Natural killer cell treated with Interleukin-12 subunit alpha and Interleukin-12 subunit beta and Interleukin-15 and Interleukin-18, amount 100 ng/mL, for 72 hours (primary cell): ENCODE measurements at regions not wholly inside any gene's neighbourhood (a gene's known extent, or its start where the extent isn't known, plus 50 kb on each side); places are given as distances from the start of the nearest gene placed in this dataset.

Source experiments
- ATAC-seq, 2 donors: fragments of 150-1000 bp; cut with Tn5 transposase in 1 of 2; sonication (Bioruptor Pico), chemical (Tn5 transposase) in 1 of 2; 2 replicates each; pipeline ENCODE4 v1.10.0; 2021
- DNase-seq: peaks from one replicate; pipeline ENCODE4 v3.0.0; 2022; ENCODE audit warnings: low spot score
- H3K27ac Mint-ChIP-seq, 2 donors: 1 replicate in 1 of 2; 2 replicates in 1 of 2; pipeline ENCODE4 v1.8.0; 2022; ENCODE audit warnings: mixed read lengths in 2 of 2, mild to moderate bottlenecking in 1 of 2, moderate library complexity in 1 of 2
- H3K27me3 Mint-ChIP-seq, 2 donors: 1 replicate in 1 of 2; 2 replicates in 1 of 2; pipeline ENCODE4 v1.8.0; 2022; ENCODE audit warnings: mixed read lengths in 2 of 2
- H3K36me3 Mint-ChIP-seq: one replicate; pipeline ENCODE4 v1.8.0; 2022; ENCODE audit warnings: mixed read lengths
- H3K4me1 Mint-ChIP-seq, 2 donors: 1 replicate in 1 of 2; 2 replicates in 1 of 2; pipeline ENCODE4 v1.8.0; 2022; ENCODE audit warnings: low read depth in 2 of 2, mixed read lengths in 2 of 2, mild to moderate bottlenecking in 1 of 2
- H3K4me3 Mint-ChIP-seq: one replicate; pipeline ENCODE4 v1.8.0; 2022; ENCODE audit warnings: mixed read lengths
- H3K9me3 Mint-ChIP-seq: 2 replicates; pipeline ENCODE4 v1.8.0; 2022; ENCODE audit warnings: mixed read lengths

DNA sequence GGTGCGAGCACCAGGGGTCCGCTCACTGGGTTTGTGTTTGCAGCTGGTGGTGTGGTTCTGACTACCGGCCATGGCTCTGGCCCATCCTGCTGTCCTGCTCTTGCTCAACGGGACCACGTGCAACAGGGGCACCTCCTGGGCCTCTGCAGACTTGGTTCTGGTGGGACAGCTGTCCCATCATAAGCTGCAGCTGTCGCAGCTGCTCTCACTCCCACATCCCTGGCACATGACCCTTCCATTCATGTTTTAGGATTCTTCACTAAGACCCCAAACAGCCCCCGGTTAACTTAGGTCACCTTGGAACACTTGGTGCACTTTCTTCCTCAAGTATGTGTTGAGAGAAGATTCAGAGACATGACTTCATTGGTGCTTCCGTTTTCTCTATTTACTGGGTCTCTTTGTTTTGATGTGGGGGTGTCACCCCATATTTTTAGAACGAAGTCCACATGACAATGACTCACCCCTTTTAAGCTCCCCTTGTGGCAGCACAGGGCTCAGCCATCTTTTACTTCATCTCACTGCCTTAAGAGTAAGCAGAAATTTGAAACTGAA is 68.4 kb upstream of the ARHGEF7 start:
- H3K27ac Mint-ChIP-seq: no peak overlapping the region
- DNase-seq (no peak), ATAC-seq (no peak)
- peaks cover 14 to 15% of the 10 kb centered on the region in 2 donors for H3K27me3 Mint-ChIP-seq
- no peaks in the 10 kb centered on the region for H3K36me3 Mint-ChIP-seq
- peaks cover 0 to 8% of the 10 kb centered on the region in 2 donors for H3K4me1 Mint-ChIP-seq
- H3K9me3 Mint-ChIP-seq: no peaks in the 10 kb centered on the region
- H3K4me3 Mint-ChIP-seq: no peak overlapping the region

DNA sequence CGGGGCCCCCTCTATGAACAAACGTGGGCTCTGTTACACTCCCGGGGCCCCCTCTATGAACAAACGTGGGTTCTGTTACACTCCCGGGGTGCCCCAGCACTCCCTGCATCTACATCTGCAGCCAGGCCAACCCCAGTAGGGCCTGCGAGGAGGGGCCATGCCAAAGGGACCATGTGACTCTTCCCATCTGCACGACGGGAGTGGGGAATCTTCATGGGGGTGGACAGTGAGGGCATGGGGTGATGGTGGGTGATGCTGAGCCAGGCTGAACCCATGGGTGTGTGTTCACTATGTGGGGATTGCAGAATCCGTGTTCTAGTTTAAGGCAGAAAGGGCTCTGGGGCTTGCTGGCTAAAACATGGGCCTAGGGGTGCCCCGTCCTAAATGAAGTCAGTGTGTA is 69.9 kb upstream of the ARHGEF7 start:
- ATAC-seq: no peak
- Mint-ChIP-seq H3K27me3 (peaks cover 10 to 17% of the 10 kb centered on the region in 2 donors), H3K9me3 (no peaks in the 10 kb centered on the region), H3K4me1 (peaks cover 0 to 8% of the 10 kb centered on the region in 2 donors), H3K36me3 (no peaks in the 10 kb centered on the region), H3K4me3 (no peak overlapping the region), H3K27ac (no peak overlapping the region)
- DNase-seq: no peak

DNA sequence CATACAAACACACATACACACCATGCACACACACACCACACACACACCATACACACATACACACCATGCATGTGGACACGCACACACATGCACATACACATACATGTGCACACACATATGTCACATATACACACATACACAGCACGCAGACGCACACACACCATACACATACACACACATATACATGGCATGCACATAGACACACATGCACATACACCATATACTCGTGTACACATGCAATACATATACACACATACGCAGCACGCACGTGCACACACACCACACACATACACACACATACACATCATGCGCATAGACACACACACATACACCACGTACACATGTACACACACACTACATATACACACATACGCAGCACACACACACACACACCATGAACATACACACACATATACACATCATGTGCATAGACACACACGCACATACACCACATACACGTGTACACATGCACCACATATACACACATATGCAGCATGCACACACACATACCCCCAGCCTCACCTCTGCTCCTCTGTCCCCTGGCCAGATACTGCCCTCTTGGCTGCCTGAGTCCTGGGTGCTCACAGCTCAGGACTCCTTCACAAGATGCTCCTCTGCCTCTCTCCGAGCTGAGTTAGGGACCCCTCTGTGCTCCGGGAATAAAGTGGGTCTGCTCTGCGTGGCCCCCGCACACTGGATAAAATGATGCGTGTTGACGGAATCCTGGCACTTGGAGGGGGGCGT is 70.9 kb upstream of the ARHGEF7 start:
- Mint-ChIP-seq H3K9me3 (no peaks in the 10 kb centered on the region), H3K27me3 (peaks cover 14 to 24% of the 10 kb centered on the region in 2 donors), H3K27ac (no peak overlapping the region), H3K4me1 (peaks cover 0 to 8% of the 10 kb centered on the region in 2 donors), H3K4me3 (no peak overlapping the region), H3K36me3 (no peaks in the 10 kb centered on the region)
- DNase-seq: no peak
- peak in 1 of 2 donors; percentile 17 for ATAC-seq

DNA sequence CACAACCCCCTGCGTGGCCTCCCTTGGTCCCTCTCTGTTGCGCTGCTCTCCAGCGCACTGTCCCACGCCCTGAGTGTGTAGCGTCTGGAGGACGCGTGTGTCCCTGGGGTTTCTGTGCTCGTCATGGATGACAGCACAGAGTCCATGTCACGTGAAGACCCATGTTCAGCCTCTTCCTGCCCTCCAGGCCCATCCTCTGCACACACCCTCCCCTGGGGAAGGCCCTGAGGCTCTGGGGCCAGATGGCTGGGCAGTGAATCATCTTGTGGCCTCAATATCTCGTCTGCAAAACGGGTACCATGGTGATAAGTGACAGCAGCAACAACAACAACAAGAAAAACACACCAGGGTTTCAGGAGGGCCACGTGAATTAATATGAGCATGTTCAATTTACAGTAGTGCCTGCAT is 71.5 kb upstream of the ARHGEF7 start:
- no peak overlapping the region for H3K27ac Mint-ChIP-seq
- DNase-seq (no peak), ATAC-seq (peak in 1 of 2 donors; percentile 28)
- H3K4me3 Mint-ChIP-seq: no peak overlapping the region
- H3K27me3 Mint-ChIP-seq: peaks cover 14 to 24% of the 10 kb centered on the region in 2 donors
- peaks cover 0 to 8% of the 10 kb centered on the region in 2 donors for H3K4me1 Mint-ChIP-seq
- H3K9me3 Mint-ChIP-seq: no peaks in the 10 kb centered on the region
- no peaks in the 10 kb centered on the region for H3K36me3 Mint-ChIP-seq

DNA sequence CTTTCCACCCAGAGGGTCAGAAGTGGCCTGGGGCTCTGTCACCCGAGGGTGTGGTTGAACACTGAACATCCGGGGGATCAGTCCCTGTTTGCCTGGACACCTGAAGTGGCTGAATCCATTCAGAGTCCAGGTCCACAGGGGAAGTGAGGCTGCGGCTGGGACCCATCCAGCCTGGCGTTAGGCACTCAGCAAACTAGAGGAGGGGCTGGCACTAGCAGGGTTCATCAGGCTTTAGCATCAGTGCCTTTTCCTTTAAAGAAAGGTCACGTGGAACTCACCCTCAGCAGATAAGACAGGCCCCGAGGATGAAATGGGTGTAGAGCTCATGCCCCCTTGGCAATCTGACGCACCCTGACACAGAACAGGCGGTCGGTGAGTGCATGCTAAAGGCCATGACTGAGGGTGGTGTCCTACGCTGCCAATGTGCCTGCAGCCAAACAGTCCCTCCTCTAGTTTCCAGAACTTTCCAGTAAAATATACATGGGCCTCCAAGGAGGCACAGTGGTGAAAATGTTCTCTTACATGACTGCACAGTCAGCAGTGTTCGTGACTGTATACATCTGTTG is 72.4 kb upstream of the ARHGEF7 start:
- DNase-seq (no peak), ATAC-seq (no peak)
- H3K36me3 Mint-ChIP-seq: no peaks in the 10 kb centered on the region
- no peak overlapping the region for H3K27ac Mint-ChIP-seq
- H3K9me3 Mint-ChIP-seq: no peaks in the 10 kb centered on the region
- H3K4me3 Mint-ChIP-seq: no peak overlapping the region
- peaks cover 0 to 8% of the 10 kb centered on the region in 2 donors for H3K4me1 Mint-ChIP-seq
- H3K27me3 Mint-ChIP-seq: peaks cover 12 to 24% of the 10 kb centered on the region in 2 donors

DNA sequence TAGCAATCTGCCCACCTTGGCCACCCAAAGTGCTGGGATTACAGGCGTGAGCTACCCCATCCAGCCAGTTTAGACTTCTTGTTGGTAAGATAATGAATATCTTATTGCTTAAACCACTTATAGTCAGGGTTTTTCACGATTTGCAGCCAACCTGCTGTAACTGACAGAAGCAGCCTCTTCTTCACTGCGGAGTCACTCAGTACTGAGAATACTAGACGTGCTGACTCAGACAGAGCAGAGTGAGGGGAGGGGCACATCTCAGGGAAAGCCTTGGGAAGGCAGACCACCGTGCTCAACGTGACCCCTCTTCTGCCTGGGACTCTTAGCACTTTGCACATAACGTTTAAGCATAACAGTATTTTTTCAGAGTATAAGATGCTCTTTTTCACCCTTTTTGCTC is 74.3 kb upstream of the ARHGEF7 start:
- DNase-seq (no peak), ATAC-seq (no peak)
- Mint-ChIP-seq H3K4me3 (no peak overlapping the region), H3K36me3 (no peaks in the 10 kb centered on the region), H3K9me3 (no peaks in the 10 kb centered on the region), H3K27ac (no peak overlapping the region), H3K4me1 (peaks cover 0 to 4% of the 10 kb centered on the region in 2 donors), H3K27me3 (peaks cover 12 to 24% of the 10 kb centered on the region in 2 donors)

DNA sequence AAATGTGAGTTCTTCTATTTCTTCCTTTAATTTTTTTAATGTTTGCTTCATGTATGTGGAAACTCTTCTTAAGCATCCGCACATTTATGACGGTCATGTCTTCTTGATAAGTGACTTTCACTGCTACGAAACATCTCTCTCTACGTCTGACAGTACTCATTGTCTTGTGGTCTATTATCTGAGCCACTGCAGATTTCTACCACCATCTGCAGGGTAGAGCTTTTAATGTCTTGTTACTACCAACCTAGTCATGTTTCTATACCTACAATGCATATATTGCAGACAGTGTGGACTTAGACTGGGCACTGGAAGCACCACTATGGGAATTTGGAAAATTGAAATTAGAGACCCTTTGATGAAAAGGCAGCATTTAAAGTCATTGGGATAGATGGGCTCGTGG is 75.4 kb upstream of the ARHGEF7 start:
- Mint-ChIP-seq H3K36me3 (no peaks in the 10 kb centered on the region), H3K4me1 (peaks cover 0 to 4% of the 10 kb centered on the region in 2 donors), H3K27me3 (peaks cover 12 to 24% of the 10 kb centered on the region in 2 donors), H3K9me3 (no peaks in the 10 kb centered on the region), H3K27ac (no peak overlapping the region), H3K4me3 (no peak overlapping the region)
- DNase-seq (no peak), ATAC-seq (no peak)

DNA sequence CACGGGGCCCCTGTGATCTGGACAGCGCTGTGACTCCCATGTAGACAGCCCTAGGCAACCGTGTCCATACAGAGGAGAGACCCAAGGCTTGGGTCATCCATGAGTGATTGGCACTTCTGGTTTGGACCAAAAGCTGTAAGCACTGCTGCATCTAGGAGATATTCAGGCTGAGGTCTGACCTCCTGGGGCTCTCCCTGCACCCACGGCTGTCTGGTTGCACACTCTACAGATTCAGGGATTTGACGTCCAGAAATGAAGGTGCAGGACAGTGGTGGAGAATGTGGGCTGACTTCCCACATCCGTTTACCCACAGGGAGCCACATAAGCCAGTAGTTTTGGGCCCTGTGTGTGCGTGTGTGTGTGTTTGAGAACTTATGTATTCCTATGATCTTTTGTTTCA is 76.2 kb upstream of the ARHGEF7 start:
- peaks cover 14 to 26% of the 10 kb centered on the region in 2 donors for H3K27me3 Mint-ChIP-seq
- no peak overlapping the region for H3K27ac Mint-ChIP-seq
- H3K36me3 Mint-ChIP-seq: no peaks in the 10 kb centered on the region
- peak in 1 of 2 donors; percentile 32 for ATAC-seq
- H3K4me3 Mint-ChIP-seq: no peak overlapping the region
- H3K9me3 Mint-ChIP-seq: no peaks in the 10 kb centered on the region
- H3K4me1 Mint-ChIP-seq: peaks cover 0 to under 1% of the 10 kb centered on the region in 2 donors
- no peak for DNase-seq

DNA sequence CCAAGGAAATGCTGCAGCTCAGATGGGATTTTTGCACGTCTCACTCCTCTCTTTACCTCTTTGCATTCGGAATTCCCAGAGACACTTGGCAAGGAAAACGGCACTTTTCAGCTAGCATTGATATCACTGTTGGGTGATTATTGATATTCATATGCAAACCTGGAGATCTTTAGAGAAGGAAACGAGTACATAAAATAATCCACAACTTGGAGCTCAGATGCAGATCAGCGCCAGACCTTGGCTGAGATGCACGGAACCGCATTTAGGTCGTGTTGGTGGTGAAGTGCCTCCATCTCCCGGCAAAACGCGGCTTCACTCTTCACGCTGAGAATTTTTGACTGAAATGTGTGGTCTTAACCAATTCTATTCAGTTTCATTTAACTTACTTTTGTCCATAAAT is 77.2 kb upstream of the ARHGEF7 start:
- Mint-ChIP-seq H3K27me3 (peaks cover 18 to 34% of the 10 kb centered on the region in 2 donors), H3K4me1 (no peaks in the 10 kb centered on the region), H3K36me3 (no peaks in the 10 kb centered on the region), H3K9me3 (no peaks in the 10 kb centered on the region), H3K27ac (no peak overlapping the region), H3K4me3 (no peak overlapping the region)
- ATAC-seq: no peak
- no peak for DNase-seq

DNA sequence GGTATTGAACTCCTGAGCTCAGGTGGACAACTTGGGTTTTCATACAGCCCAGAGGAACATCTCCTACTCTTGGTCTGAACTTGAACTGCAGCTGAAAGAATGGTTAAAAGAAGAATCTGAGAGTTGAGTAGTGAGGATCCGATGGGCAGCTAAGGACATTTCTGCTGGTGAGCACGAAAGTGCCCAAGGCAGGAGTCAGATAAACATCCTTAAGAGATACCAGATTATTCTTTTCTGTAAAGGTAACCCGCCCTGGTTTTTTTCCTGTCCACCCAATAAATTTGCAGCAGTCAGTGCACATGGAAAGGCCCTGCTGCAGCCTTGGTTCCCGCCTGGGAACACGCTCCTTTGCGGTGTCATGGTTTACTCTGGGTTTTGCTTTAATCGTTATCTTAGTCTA is 78.4 kb upstream of the ARHGEF7 start:
- ATAC-seq (no peak), DNase-seq (no peak)
- Mint-ChIP-seq H3K27me3 (peaks cover 14 to 29% of the 10 kb centered on the region in 2 donors), H3K27ac (no peak overlapping the region), H3K4me3 (no peak overlapping the region), H3K9me3 (no peaks in the 10 kb centered on the region), H3K36me3 (no peaks in the 10 kb centered on the region), H3K4me1 (no peaks in the 10 kb centered on the region)

DNA sequence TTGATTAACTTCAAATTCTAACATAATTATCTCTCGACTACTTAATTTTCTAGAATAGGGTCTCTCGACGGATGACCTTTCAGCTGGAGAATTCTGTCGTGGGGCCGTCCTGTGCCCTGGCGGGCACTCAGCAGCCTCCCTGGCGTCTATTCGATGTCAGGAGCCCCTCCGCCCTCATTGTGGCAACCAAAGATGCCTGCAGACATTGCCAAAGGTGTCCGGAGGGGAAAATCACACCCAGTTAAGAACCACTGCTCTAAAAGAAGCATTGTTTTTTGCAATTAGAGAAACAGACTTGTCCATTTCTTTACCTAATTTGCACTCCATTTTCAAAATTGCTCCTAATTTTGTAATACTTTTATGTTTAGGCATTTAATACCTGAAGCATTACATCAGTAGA is 79.2 kb upstream of the ARHGEF7 start:
- Mint-ChIP-seq H3K9me3 (no peaks in the 10 kb centered on the region), H3K27ac (no peak overlapping the region), H3K27me3 (peaks cover 13 to 27% of the 10 kb centered on the region in 2 donors), H3K4me1 (no peaks in the 10 kb centered on the region), H3K4me3 (no peak overlapping the region), H3K36me3 (no peaks in the 10 kb centered on the region)
- no peak for DNase-seq
- no peak for ATAC-seq

DNA sequence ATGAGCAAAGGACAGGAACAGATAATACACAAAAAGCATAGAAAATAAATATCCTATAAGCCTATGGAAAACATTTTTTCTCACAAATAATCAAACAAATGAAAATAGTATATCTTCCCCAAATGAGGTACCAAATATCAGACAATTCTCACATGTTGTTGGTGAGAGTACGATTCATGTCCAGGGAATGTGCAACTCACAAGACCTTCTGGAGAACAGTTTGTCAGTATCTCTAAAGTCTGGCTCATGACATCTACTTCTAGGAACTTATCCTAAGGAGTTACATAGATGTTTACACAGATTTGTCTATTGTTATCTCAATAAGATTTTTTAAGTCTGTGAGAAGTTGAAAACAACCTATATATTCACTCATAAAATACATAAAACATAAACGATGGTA is 80.3 kb upstream of the ARHGEF7 start:
- Mint-ChIP-seq H3K27me3 (peaks cover 11 to 22% of the 10 kb centered on the region in 2 donors), H3K36me3 (no peaks in the 10 kb centered on the region), H3K9me3 (no peaks in the 10 kb centered on the region), H3K27ac (no peak overlapping the region), H3K4me1 (no peaks in the 10 kb centered on the region), H3K4me3 (no peak overlapping the region)
- DNase-seq (no peak), ATAC-seq (no peak)

DNA sequence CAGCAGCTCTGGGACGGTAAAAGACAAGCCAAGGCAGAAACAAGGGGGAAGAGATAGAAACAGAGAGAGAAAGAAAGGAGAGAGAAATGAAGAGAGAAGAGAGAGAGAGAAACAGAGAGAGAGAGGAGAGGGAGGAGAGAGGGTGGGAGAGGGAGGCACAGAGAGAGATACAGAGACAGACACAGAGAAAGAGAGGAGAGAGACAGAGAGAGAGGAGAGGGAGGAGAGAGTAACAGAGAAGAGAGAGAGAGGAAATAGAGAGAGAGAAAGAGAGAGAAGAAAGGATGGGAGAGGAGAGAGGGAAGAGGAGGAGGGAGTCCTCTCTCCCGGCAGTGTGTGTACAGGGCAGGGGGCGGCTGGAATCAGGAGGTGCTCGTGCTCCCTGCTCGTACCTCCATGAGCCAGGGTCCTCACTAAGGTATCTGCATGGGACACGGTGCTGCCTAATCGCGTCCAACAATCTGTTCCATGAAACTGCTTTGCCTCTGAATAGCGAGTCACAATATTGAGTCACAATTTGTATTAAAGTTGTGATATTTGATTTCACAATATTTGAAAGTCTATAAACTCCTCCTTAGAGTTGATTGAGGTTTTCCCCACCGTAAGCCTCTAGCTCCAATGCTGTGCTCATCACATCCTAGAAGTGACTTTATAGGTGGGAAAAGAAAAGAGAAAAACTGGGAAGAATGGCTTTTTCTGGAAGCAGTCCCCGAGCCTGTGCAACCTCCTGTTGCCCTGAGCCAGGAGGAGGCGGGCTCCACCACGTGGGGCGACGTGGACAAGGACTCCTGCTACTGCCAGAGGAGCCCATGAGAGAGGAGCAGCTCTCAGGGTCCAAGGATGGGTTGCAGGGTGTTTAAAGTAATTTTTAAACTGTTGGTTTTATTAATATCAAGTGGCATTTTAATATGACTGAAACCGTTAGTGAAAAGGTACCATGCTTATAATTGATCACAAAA is 81.7 kb upstream of the ARHGEF7 start:
- no peaks in the 10 kb centered on the region for H3K9me3 Mint-ChIP-seq
- DNase-seq (no peak), ATAC-seq (peak in 1 of 2 donors; percentile 45)
- H3K4me3 Mint-ChIP-seq: no peak overlapping the region
- no peaks in the 10 kb centered on the region for H3K36me3 Mint-ChIP-seq
- H3K27me3 Mint-ChIP-seq: peaks cover 13 to 28% of the 10 kb centered on the region in 2 donors
- H3K27ac Mint-ChIP-seq: no peak overlapping the region
- H3K4me1 Mint-ChIP-seq: no peaks in the 10 kb centered on the region
